IMR-90 (cell line): ENCODE measurements at regions not wholly inside any gene's neighbourhood (a gene's known extent, or its start where the extent isn't known, plus 50 kb on each side); places are given as distances from the start of the nearest gene placed in this dataset.

Source experiments
- ATAC-seq: fragments of 200-7000 bp; cut with Tn5 transposase; 2 replicates; pipeline ENCODE4 v1.9.1; 2020; ENCODE audit warnings: low read depth, mild to moderate bottlenecking, moderate library complexity
- BruUV-seq: library from RNA; stranded (reverse); fragments of 400-500 nt; replicated peaks from 2 replicates; lab custom pipeline; 2021; lab: Mats Ljungman, UMichigan
- CTCF ChIA-PET: fragments of 300-600 bp; formaldehyde crosslinking; extraction: SDS; loops from one replicate; lab custom pipeline; 2021; ENCODE audit warnings: antibody characterized with exemption; lab: Yijun Ruan, JAX
- POLR2A ChIA-PET: fragments of 300-600 bp; sonication (Branson Sonifier 250); formaldehyde crosslinking; loops from one replicate; lab custom pipeline; 2022; ENCODE audit warnings: antibody characterized with exemption; ENCODE audit not compliant: unreplicated experiment; lab: Charles Lee
- DNase-seq: peaks from one replicate; pipeline ENCODE4 v3.0.0; 2013
- H2AFZ ChIP-seq: replicated peaks from 2 replicates; pipeline ENCODE3; 2013; ENCODE audit warnings: low read length, mild to moderate bottlenecking; ENCODE audit not compliant: poor library complexity
- H2AK5ac ChIP-seq: 2 replicates; pipeline ENCODE4 v1.6.1; 2013; ENCODE audit warnings: low read depth, low read length, inconsistent platforms
- H2AK9ac ChIP-seq: replicated peaks from 2 replicates; pipeline ENCODE3; 2013; ENCODE audit warnings: mild to moderate bottlenecking, low read depth, low read length, moderate library complexity; ENCODE audit not compliant: poor library complexity
- H2BK120ac ChIP-seq: 2 replicates; pipeline ENCODE4 v1.6.1; 2013; ENCODE audit warnings: low read depth, low read length, inconsistent platforms
- H2BK15ac ChIP-seq: 3 replicates; pipeline ENCODE4 v1.6.1; 2013; ENCODE audit warnings: low read depth, low read length, inconsistent platforms
- H2BK20ac ChIP-seq: 2 replicates; pipeline ENCODE4 v1.6.1; 2013; ENCODE audit warnings: low read depth, mild to moderate bottlenecking, inconsistent platforms, low read length, moderate library complexity
- H2BK5ac ChIP-seq: 2 replicates; pipeline ENCODE4 v1.6.1; 2013; ENCODE audit warnings: mild to moderate bottlenecking, low read depth, low read length, inconsistent platforms; ENCODE audit not compliant: poor library complexity, severe bottlenecking
- H3K14ac ChIP-seq: replicated peaks from 2 replicates; pipeline ENCODE4 v1.6.1; 2013; ENCODE audit warnings: low read depth, low read length, inconsistent platforms
- H3K18ac ChIP-seq: 2 replicates; pipeline ENCODE4 v1.6.1; 2013; ENCODE audit warnings: low read depth, low read length, control low read depth
- H3K23ac ChIP-seq: 2 replicates; pipeline ENCODE4 v1.6.1; 2013; ENCODE audit warnings: low read depth, low read length, inconsistent platforms
- H3K27ac ChIP-seq: 2 replicates; pipeline ENCODE4 v1.5.1; 2013; ENCODE audit warnings: mild to moderate bottlenecking, control low read depth, low read length; ENCODE audit not compliant: insufficient read depth
- H3K27me3 ChIP-seq: 2 replicates; pipeline ENCODE4 v1.6.1; 2013; ENCODE audit warnings: low read length; ENCODE audit not compliant: control insufficient read depth, insufficient read depth
- H3K36me3 ChIP-seq: 2 replicates; pipeline ENCODE4 v1.6.1; 2013; ENCODE audit warnings: low read length, mixed read lengths; ENCODE audit not compliant: control insufficient read depth, insufficient read depth
- H3K4ac ChIP-seq: 2 replicates; pipeline ENCODE4 v1.6.1; 2013; ENCODE audit warnings: low read depth, low read length, inconsistent platforms
- H3K4me1 ChIP-seq: 2 replicates; pipeline ENCODE4 v1.6.1; 2013; ENCODE audit warnings: low read length, mixed read lengths; ENCODE audit not compliant: control insufficient read depth, insufficient read depth
- H3K4me2 ChIP-seq: 2 replicates; pipeline ENCODE4 v1.6.1; 2013; ENCODE audit warnings: low read depth, mild to moderate bottlenecking, control low read depth, low read length, moderate library complexity
- H3K4me3 ChIP-seq: 2 replicates; pipeline ENCODE4 v1.5.1; 2013; ENCODE audit warnings: low read depth, mild to moderate bottlenecking, control low read depth, low read length, moderate library complexity; ENCODE audit not compliant: insufficient read depth
- H3K56ac ChIP-seq: 2 replicates; pipeline ENCODE4 v1.6.1; 2013; ENCODE audit warnings: low read length, inconsistent platforms; ENCODE audit not compliant: insufficient read depth; ENCODE audit errors: extremely low read depth
- H3K79me1 ChIP-seq, 2 experiments: 2 replicates each; pipeline ENCODE4 v1.6.1; 2013; ENCODE audit warnings: low read length in 2 of 2, inconsistent platforms in 1 of 2, low read depth in 1 of 2
- H3K9ac ChIP-seq: 2 replicates; pipeline ENCODE4 v1.6.1; 2013; ENCODE audit warnings: low read depth, low read length, control low read depth
- H3K9me1 ChIP-seq: 2 replicates; pipeline ENCODE4 v1.6.1; 2013; ENCODE audit warnings: low read length, inconsistent platforms; ENCODE audit not compliant: insufficient read depth
- H3K9me3 ChIP-seq: 2 replicates; pipeline ENCODE4 v1.6.1; 2013; ENCODE audit warnings: low read length; ENCODE audit not compliant: control insufficient read depth, insufficient read depth
- H4K20me1 ChIP-seq: 2 replicates; pipeline ENCODE4 v1.6.1; 2013; ENCODE audit warnings: low read length, inconsistent platforms; ENCODE audit not compliant: insufficient read depth
- H4K5ac ChIP-seq: 2 replicates; pipeline ENCODE4 v1.6.1; 2013; ENCODE audit warnings: mild to moderate bottlenecking, low read depth, low read length, control low read depth
- H4K8ac ChIP-seq, 2 experiments: 2 replicates each; pipeline ENCODE4 v1.6.1; 2013; ENCODE audit warnings: low read depth in 2 of 2, low read length in 2 of 2, control low read depth in 1 of 2, inconsistent platforms in 1 of 2
- H4K91ac ChIP-seq: 2 replicates; pipeline ENCODE4 v1.6.1; 2013; ENCODE audit warnings: low read depth, low read length, inconsistent platforms; ENCODE audit not compliant: insufficient read depth
- RFX5 ChIP-seq: IDR thresholded peaks from 2 replicates; pipeline ENCODE4 v1.8.0; 2012; ENCODE audit warnings: low read depth, mild to moderate bottlenecking, low read length, moderate library complexity
- WGBS, 2 experiments: methylation state at CpG; one replicate each; pipeline versions ENCODE4 v1.1.5 to v1.1.7; 2013; ENCODE audit warnings: missing lambda C conversion rate in 2 of 2; ENCODE audit not compliant: insufficient read length in 1 of 2; ENCODE audit errors: extremely low coverage in 2 of 2; 5-methylcytosine and 5-hydroxymethylcytosine counted together
- dilution Hi-C: fragments of 300-500 bp; cut with HindIII; formaldehyde crosslinking; loops from one replicate; pipeline ENCODE4 v1.14.3; 2018; ENCODE audit warnings: low sequenced_read_pairs; ENCODE audit not compliant: unreplicated experiment
- in situ Hi-C: fragments of 300-500 bp; cut with MboI; formaldehyde crosslinking; loops from 3 replicates; pipeline ENCODE4 v1.14.3; 2019; ENCODE audit warnings: low sequenced_read_pairs, inconsistent platforms, mixed read lengths
- intact Hi-C: fragments of 100-400 bp; cut with micrococcal nuclease; formaldehyde crosslinking; loops from 2 replicates; pipeline ENCODE4 v1.10.0; 2022

GRCh38 chr12:66831495-66831894, 152.6 kb upstream of the GRIP1 start:
- Histone ChIP-seq H3K14ac (no peak overlapping the region), H3K4me3 (no peak overlapping the region), H4K20me1 (no peaks in the 10 kb centered on the region), H3K23ac (no peak overlapping the region), H2BK15ac (no peak overlapping the region), H3K4me2 (no peak overlapping the region), H2AFZ (no peak overlapping the region), H3K79me1 (no peaks in the 10 kb centered on the region), H3K27me3 (no peaks in the 10 kb centered on the region), H3K27ac (no peak overlapping the region), H2AK9ac (no peak overlapping the region), H3K9me3 (no peaks in the 10 kb centered on the region), H2BK120ac (no peak overlapping the region), H2BK5ac (no peak overlapping the region), H3K56ac (no peak overlapping the region), H3K9me1 (no peaks in the 10 kb centered on the region), H3K9ac (no peak overlapping the region), H3K4me1 (no peaks in the 10 kb centered on the region), H3K18ac (no peak overlapping the region), H4K91ac (no peak overlapping the region), H3K36me3 (no peaks in the 10 kb centered on the region), H2BK20ac (no peak overlapping the region), H4K8ac (no peak overlapping the region), H4K5ac (no peak overlapping the region), H2AK5ac (no peak overlapping the region), H3K4ac (no peak overlapping the region)
- no TSS peak for BruUV-seq
- intact Hi-C loops (no loop called here), in situ Hi-C loops (no loop called here), dilution Hi-C loops (no loop called here)
- ChIA-PET CTCF (no interaction called here), POLR2A (no interaction called here)
- no peak for DNase-seq
- ATAC-seq, result no peak
- TF ChIP-seq RFX5, result no peak
- no CpG with 5 or more reads among the region's 4 CpGs for WGBS, 2 experiments
